Transverse colon (tissue), 4 donors: ENCODE measurements at regions not wholly inside any gene's neighbourhood (a gene's known extent, or its start where the extent isn't known, plus 50 kb on each side); places are given as distances from the start of the nearest gene placed in this dataset.

Experiments used
- DNase-seq: peaks from one replicate; pipeline ENCODE4 v3.0.0-alpha.2; 2019
- H3K27ac ChIP-seq, 4 donors: fragments of 200-600 bp; sonication (generic); 2 replicates each; pipeline ENCODE4 v1.5.1; 2016 to 2018; ENCODE audit warnings: inconsistent platforms in 4 of 4
- H3K27me3 ChIP-seq: fragments of 200-600 bp; sonication (generic); 2 replicates; pipeline ENCODE4 v1.5.1; 2017; ENCODE audit warnings: inconsistent platforms
- H3K36me3 ChIP-seq, 4 donors: fragments of 200-600 bp; sonication (generic); 2 replicates each; pipeline ENCODE4 v1.5.1; 2017 to 2019; ENCODE audit warnings: inconsistent platforms in 4 of 4
- H3K4me1 ChIP-seq, 4 donors: fragments of 200-600 bp; sonication (generic); 2 replicates each; pipeline ENCODE4 v1.5.1; 2017 to 2020; ENCODE audit warnings: inconsistent platforms in 4 of 4
- H3K4me3 ChIP-seq, 4 donors: fragments of 200-600 bp; sonication (generic); 1 replicate in 1 of 4; 2 replicates in 3 of 4; pipeline versions ENCODE4 v1.5.1 to v1.6.1; 2017 to 2019; ENCODE audit warnings: inconsistent platforms in 4 of 4
- H3K9me3 ChIP-seq, 2 donors: fragments of 200-600 bp; sonication (generic); 2 replicates each; pipeline ENCODE4 v1.5.1; 2017 to 2019; ENCODE audit warnings: inconsistent platforms in 2 of 2
- CTCF ChIP-seq, 5 experiments: fragments of 200-600 bp in 3 of 5; fragments of 450-650 bp in 2 of 5; sonication (generic) in 3 of 5; IDR thresholded peaks; 1 replicate in 2 of 5; 2 replicates in 3 of 5; pipeline ENCODE4 v1.5.1; 2016 to 2017; ENCODE audit warnings: antibody characterized with exemption in 5 of 5, inconsistent platforms in 3 of 5, mild to moderate bottlenecking in 2 of 5, moderate library complexity in 1 of 5
- EP300 ChIP-seq: sonication (generic); formaldehyde crosslinking; IDR thresholded peaks from one replicate; pipeline ENCODE4 v1.6.1; 2017; ENCODE audit warnings: antibody characterized with exemption, low read depth
- POLR2A ChIP-seq: fragments of 450-650 bp; IDR thresholded peaks from one replicate; pipeline ENCODE4 v1.6.1; 2016; ENCODE audit warnings: antibody characterized with exemption, mild to moderate bottlenecking, moderate library complexity
- POLR2AphosphoS5 ChIP-seq, 3 donors: sonication (generic); formaldehyde crosslinking; IDR thresholded peaks; one replicate each; pipeline ENCODE4 v1.6.1; 2016; ENCODE audit warnings: antibody characterized with exemption in 3 of 3
- WGBS, 2 donors: methylation state at CpG; one replicate each; pipeline ENCODE4 v1.1.5; 2018; ENCODE audit warnings: low coverage in 1 of 2; 5-methylcytosine and 5-hydroxymethylcytosine counted together
- in situ Hi-C, 4 donors: fragments of 200-750 bp; cut with MboI; loops; one replicate each; pipeline versions ENCODE4 v1.15.0 to v1.15.1; 2017; ENCODE audit warnings: low sequenced_read_pairs in 3 of 4, low pct_ligation_motif_present in 1 of 4, low pct_unique_long_range_greater_than_20kb in 1 of 4
- intact Hi-C: fragments of 100-400 bp; cut with DNase I; formaldehyde crosslinking; loops from one replicate; pipeline ENCODE4 v1.15.1; 2023; ENCODE audit warnings: low total_unique reads

DNA sequence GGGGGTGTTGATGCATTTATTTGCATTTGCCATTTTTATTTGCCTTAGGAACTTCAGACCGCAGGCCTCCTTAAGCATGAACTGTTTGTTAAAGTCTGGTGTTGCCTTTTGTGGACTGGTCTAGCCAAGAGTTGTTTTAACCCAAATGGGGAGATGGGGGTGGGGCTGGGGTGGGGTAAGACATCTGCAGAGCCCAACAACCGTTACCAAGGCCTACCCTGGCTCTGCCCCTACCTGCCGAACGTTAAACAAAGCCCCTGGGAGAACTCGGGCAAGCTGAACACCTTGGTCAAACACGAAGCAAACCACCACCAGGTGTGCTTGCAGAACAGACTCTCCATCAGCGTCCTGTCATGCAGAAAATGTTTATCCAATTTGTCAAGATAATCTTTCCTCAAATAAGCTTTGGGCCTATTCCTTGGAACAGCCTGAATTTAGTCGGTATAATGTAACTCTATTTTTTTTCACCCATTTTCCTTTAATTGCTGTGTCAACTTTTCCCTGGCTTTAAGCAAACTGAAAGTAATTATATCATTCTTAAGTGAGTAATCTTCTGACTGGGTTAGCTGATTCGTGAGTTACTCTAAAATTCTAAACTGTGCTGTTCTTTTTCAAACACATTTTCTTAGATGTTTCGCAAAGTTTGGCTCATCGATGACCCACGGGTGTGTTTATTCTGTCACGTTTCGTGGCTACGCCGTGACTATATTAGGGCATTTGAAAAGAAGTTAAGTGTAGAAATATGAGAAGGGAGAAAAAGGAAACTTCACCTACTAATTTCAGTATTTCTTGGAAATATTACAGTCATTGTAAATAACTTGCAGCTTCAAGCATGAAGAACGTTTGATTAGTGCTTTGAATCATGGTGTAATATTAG lies 127.6 kb downstream of the SOX2 start:
- in situ Hi-C loops (no loop called here), intact Hi-C loops (no loop called here)
- TF ChIP-seq EP300 (no peak), CTCF (IDR thresholded peaks at IDR 0.05) (no peak), POLR2A (no peak), POLR2AphosphoS5 (IDR thresholded peaks at IDR 0.05) (no peak)
- DNase-seq = no peak
- no peaks in the 10 kb centered on the region for H3K4me1 ChIP-seq
- 51 to 59% methylated on average over 10 to 17 of the region's 17 CpGs for WGBS, 2 donors
- no peaks in the 10 kb centered on the region for H3K36me3 ChIP-seq
- no peaks in the 10 kb centered on the region for H3K27me3 ChIP-seq
- H3K27ac ChIP-seq = no peak overlapping the region
- H3K9me3 ChIP-seq = no peaks in the 10 kb centered on the region
- no peak overlapping the region for H3K4me3 ChIP-seq

GRCh38 chr3:181839916-181840297 lies 128.2 kb downstream of the SOX2 start:
- H3K27ac ChIP-seq = no peak overlapping the region
- TF ChIP-seq POLR2A = no peak
- no peak for TF ChIP-seq POLR2AphosphoS5 (IDR thresholded peaks at IDR 0.05)
- TF ChIP-seq CTCF (IDR thresholded peaks at IDR 0.05) = no peak
- TF ChIP-seq EP300 = no peak
- H3K36me3 ChIP-seq = no peaks in the 10 kb centered on the region
- H3K9me3 ChIP-seq = no peaks in the 10 kb centered on the region
- no peaks in the 10 kb centered on the region for H3K4me1 ChIP-seq
- no peaks in the 10 kb centered on the region for H3K27me3 ChIP-seq
- intact Hi-C loops (no loop called here), in situ Hi-C loops (no loop called here)
- H3K4me3 ChIP-seq = no peak overlapping the region
- WGBS, 2 donors = 67 to 72% methylated on average over 3 of the region's 3 CpGs
- DNase-seq = no peak

DNA sequence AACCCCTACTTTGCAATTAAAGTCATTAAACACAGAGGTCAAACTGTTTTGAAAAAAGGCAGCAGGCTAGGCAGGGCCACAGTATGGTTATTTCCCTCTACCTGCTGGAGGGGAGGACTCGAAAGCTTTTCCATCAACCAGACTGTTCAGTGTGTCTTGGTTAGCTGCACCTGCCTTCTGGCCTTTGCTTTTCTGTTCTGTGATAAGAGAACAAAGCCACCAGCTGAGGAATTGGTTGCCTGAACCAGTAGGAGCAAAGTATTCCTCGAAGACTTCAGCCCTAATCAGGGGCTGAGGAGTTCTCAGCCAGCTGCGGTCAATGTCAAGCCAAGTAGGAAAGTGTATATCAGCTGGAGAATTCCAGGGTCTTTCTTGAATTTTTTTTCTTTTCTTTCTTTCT lies 132.5 kb downstream of the SOX2 start:
- no peaks in the 10 kb centered on the region for H3K4me1 ChIP-seq
- intact Hi-C loops (no loop called here), in situ Hi-C loops (no loop called here)
- H3K9me3 ChIP-seq = no peaks in the 10 kb centered on the region
- H3K27ac ChIP-seq = no peak overlapping the region
- WGBS, 2 donors = 82 to 100% methylated on average over 2 to 3 of the region's 3 CpGs
- TF ChIP-seq EP300 = no peak
- TF ChIP-seq POLR2AphosphoS5 (IDR thresholded peaks at IDR 0.05) = no peak
- no peak for TF ChIP-seq POLR2A
- no peak for TF ChIP-seq CTCF (IDR thresholded peaks at IDR 0.05)
- DNase-seq = no peak
- H3K36me3 ChIP-seq = no peaks in the 10 kb centered on the region
- no peaks in the 10 kb centered on the region for H3K27me3 ChIP-seq
- H3K4me3 ChIP-seq = no peak overlapping the region

DNA sequence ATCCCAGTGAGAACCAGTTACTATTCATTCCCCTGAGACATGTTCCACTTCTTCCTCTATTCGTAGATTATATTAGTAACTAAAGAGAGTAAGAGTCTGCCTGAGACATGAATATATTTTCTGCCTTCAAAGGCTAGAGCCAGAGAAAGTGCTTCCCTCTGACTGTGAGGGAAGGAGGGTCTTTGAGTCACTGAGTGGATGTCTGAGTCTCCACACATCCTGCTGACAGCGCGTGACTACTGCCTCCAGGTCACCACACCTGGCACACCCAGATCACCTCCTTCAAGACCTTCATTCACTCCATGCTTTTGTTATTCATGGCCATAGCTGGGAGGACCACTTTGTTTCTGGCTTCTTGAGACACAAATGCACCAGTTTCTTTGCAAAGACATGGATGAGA lies 135.6 kb downstream of the SOX2 start:
- H3K27ac ChIP-seq = no peak overlapping the region
- WGBS, 2 donors = 80 to 91% methylated on average over 1 to 3 of the region's 3 CpGs
- H3K4me1 ChIP-seq = no peaks in the 10 kb centered on the region
- no peaks in the 10 kb centered on the region for H3K36me3 ChIP-seq
- in situ Hi-C loops = no loop called here
- H3K27me3 ChIP-seq = no peaks in the 10 kb centered on the region
- no peak for DNase-seq
- no peaks in the 10 kb centered on the region for H3K9me3 ChIP-seq
- intact Hi-C loops = no loop called here
- no peak overlapping the region for H3K4me3 ChIP-seq
- TF ChIP-seq CTCF (IDR thresholded peaks at IDR 0.05) = no peak
- no peak for TF ChIP-seq EP300
- TF ChIP-seq POLR2A = no peak
- TF ChIP-seq POLR2AphosphoS5 (IDR thresholded peaks at IDR 0.05) = no peak
